GM12892 (cell line): ENCODE measurements at regions not wholly inside any gene's neighbourhood (a gene's known extent, or its start where the extent isn't known, plus 50 kb on each side); places are given as distances from the start of the nearest gene placed in this dataset.

Experiments
- POLR2A ChIP-seq: IDR thresholded peaks from 2 replicates; pipeline ENCODE4 v1.6.1; 2011; ENCODE audit warnings: low read depth, low read length, control low read depth
- POLR2AphosphoS5 ChIP-seq: IDR thresholded peaks from 2 replicates; pipeline ENCODE4 v1.6.1; 2011; ENCODE audit warnings: low read depth, low read length, control low read depth
- TAF1 ChIP-seq: IDR thresholded peaks from 2 replicates; pipeline ENCODE4 v1.6.1; 2011; ENCODE audit warnings: low read depth, mild to moderate bottlenecking, control low read depth, low read length, borderline replicate concordance

GRCh38 chr1:72848997-72849396 lies 566.7 kb upstream of the NEGR1 start:
- TF ChIP-seq POLR2A (no peak), TAF1 (no peak), POLR2AphosphoS5 (no peak)
